ENCODE measurements at regions not wholly inside any gene's neighbourhood (a gene's known extent, or its start where the extent isn't known, plus 50 kb on each side); places are given as distances from the start of the nearest gene placed in this dataset.

DNA sequence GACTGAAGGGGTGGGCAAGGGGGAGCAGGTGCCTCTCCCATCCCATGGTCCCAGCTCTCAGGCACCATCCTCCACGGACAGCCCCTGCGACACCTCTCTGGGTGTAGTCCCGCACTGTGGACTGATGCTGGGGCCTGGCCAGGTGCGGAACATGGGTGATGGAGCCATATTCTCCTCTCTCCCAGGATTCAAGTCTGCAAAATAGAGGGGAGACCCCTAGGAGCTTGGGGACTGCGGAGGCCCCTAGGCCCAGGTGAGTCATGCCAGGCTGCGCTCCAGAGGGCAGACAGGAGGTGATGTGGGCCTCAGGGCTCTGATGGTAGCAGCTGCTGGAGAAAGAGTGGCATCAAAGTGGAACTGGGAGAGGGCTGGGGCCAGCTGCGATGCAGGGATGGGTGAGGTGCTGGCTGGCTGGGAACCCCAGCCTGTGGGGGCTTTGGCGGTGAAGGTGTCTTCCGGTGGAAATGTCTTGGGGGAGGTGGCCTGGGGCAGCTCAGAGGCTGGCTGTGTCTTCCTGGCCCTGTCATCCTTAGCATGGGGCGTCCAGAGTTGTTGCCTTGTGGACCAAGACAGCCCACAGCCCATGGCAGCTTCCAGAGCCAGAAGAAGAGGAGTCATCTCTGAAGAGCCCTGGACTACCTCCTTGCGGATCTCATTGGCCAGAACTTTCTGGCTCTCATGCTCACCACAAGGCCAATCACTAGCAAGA is 149.1 kb downstream of the KIF26A start:
- Mint-ChIP-seq H3K36me3 (ENCODE audit: low read depth) (no peaks in the 10 kb centered on the region), H3K27ac (no peak overlapping the region), H3K9me3 (peaks cover 7% of the 10 kb centered on the region; the same call in 1 of the 3 replicates), H3K4me3 (no peak overlapping the region), H3K27me3 (ENCODE audit: insufficient read depth, low read depth, poor library complexity) (peaks cover 12% of the 10 kb centered on the region), H3K4me1 (peaks cover 29% of the 10 kb centered on the region)
- peaks cover 10% of the 10 kb centered on the region; the same call in 1 of the 2 replicates for H3F3A ChIP-seq (replicated peaks; ENCODE audit: low read depth)
- no peak overlapping the region for H2AFZ ChIP-seq
- no peaks in the 10 kb centered on the region for H3K27me3 ChIP-seq (ENCODE audit: insufficient read depth)
- H3K79me2 ChIP-seq (replicated peaks; ENCODE audit: insufficient read depth), result no peaks in the 10 kb centered on the region
- no peak overlapping the region for H3K4me3 ChIP-seq
- no peak overlapping the region for H3K4me2 ChIP-seq
- H3K4me1 ChIP-seq (ENCODE audit: insufficient read depth), result peaks cover 20% of the 10 kb centered on the region
- H4K20me1 ChIP-seq (replicated peaks; ENCODE audit: insufficient read depth), result no peaks in the 10 kb centered on the region
- DNase-seq (ENCODE audit: low spot score) (no peak), ATAC-seq (no peak)
- TF ChIP-seq ZNF114 (CRISPR knock-in tag; IDR thresholded peaks at IDR 0.05) (no peak), ZNF331 (CRISPR knock-in tag; IDR thresholded peaks at IDR 0.05; ENCODE audit: low read depth) (no peak), STAT1 (IDR thresholded peaks at IDR 0.05; ENCODE audit: unreplicated experiment) (no peak)
- TF ChIP-seq, protein P1, sequence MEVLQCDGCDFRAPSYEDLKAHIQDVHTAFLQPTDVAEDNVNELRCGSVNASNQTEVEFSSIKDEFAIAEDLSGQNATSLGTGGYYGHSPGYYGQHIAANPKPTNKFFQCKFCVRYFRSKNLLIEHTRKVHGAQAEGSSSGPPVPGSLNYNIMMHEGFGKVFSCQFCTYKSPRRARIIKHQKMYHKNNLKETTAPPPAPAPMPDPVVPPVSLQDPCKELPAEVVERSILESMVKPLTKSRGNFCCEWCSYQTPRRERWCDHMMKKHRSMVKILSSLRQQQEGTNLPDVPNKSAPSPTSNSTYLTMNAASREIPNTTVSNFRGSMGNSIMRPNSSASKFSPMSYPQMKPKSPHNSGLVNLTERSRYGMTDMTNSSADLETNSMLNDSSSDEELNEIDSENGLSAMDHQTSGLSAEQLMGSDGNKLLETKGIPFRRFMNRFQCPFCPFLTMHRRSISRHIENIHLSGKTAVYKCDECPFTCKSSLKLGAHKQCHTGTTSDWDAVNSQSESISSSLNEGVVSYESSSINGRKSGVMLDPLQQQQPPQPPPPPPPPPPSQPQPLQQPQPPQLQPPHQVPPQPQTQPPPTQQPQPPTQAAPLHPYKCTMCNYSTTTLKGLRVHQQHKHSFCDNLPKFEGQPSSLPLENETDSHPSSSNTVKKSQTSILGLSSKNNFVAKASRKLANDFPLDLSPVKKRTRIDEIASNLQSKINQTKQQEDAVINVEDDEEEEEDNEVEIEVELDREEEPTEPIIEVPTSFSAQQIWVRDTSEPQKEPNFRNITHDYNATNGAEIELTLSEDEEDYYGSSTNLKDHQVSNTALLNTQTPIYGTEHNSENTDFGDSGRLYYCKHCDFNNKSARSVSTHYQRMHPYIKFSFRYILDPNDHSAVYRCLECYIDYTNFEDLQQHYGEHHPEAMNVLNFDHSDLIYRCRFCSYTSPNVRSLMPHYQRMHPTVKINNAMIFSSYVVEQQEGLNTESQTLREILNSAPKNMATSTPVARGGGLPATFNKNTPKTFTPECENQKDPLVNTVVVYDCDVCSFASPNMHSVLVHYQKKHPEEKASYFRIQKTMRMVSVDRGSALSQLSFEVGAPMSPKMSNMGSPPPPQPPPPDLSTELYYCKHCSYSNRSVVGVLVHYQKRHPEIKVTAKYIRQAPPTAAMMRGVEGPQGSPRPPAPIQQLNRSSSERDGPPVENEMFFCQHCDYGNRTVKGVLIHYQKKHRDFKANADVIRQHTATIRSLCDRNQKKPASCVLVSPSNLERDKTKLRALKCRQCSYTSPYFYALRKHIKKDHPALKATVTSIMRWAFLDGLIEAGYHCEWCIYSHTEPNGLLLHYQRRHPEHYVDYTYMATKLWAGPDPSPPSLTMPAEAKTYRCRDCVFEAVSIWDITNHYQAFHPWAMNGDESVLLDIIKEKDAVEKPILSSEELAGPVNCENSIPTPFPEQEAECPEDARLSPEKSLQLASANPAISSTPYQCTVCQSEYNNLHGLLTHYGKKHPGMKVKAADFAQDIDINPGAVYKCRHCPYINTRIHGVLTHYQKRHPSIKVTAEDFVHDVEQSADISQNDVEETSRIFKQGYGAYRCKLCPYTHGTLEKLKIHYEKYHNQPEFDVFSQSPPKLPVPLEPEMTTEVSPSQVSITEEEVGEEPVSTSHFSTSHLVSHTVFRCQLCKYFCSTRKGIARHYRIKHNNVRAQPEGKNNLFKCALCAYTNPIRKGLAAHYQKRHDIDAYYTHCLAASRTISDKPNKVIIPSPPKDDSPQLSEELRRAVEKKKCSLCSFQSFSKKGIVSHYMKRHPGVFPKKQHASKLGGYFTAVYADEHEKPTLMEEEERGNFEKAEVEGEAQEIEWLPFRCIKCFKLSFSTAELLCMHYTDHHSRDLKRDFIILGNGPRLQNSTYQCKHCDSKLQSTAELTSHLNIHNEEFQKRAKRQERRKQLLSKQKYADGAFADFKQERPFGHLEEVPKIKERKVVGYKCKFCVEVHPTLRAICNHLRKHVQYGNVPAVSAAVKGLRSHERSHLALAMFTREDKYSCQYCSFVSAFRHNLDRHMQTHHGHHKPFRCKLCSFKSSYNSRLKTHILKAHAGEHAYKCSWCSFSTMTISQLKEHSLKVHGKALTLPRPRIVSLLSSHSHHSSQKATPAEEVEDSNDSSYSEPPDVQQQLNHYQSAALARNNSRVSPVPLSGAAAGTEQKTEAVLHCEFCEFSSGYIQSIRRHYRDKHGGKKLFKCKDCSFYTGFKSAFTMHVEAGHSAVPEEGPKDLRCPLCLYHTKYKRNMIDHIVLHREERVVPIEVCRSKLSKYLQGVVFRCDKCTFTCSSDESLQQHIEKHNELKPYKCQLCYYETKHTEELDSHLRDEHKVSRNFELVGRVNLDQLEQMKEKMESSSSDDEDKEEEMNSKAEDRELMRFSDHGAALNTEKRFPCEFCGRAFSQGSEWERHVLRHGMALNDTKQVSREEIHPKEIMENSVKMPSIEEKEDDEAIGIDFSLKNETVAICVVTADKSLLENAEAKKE (CRISPR knock-in tag; IDR thresholded peaks at IDR 0.05), result no peak
- H3K36me3 ChIP-seq (ENCODE audit: insufficient read depth), result no peaks in the 10 kb centered on the region
- no peaks in the 10 kb centered on the region for H3K9me2 ChIP-seq (ENCODE audit: insufficient read depth)
- no peak overlapping the region for H3K27ac ChIP-seq (ENCODE audit: low read depth)

DNA sequence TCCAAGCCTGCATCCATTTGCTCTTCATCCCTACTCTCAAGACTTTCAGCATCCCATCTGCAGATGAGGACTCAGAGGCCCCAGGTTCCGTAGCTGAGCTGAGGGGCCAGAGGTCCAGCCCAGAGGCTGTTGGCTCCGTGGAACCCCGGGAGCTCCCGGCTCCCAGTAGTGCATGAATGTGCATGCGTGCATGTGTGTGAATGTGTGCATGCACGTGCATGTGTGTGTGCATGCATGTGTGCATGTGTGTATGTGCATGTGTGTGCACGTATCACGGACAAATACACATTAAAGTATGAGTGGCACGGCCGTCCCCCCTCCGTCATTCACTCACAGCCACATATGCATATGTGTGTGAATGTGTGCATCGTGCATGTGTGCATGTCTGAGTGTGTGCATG is 149.9 kb downstream of the KIF26A start:
- Mint-ChIP-seq H3K9me3 (peaks cover 7% of the 10 kb centered on the region; the same call in 1 of the 3 replicates), H3K27ac (no peak overlapping the region), H3K4me3 (no peak overlapping the region), H3K4me1 (peaks cover 32% of the 10 kb centered on the region), H3K27me3 (ENCODE audit: insufficient read depth, low read depth, poor library complexity) (peaks cover 11% of the 10 kb centered on the region), H3K36me3 (ENCODE audit: low read depth) (no peaks in the 10 kb centered on the region)
- no peak for DNase-seq (ENCODE audit: low spot score)
- H3K79me2 ChIP-seq (replicated peaks; ENCODE audit: insufficient read depth), result no peaks in the 10 kb centered on the region
- H3K4me2 ChIP-seq, result no peak overlapping the region
- no peaks in the 10 kb centered on the region for H3K9me2 ChIP-seq (ENCODE audit: insufficient read depth)
- no peak overlapping the region for H3K4me3 ChIP-seq
- H3K36me3 ChIP-seq (ENCODE audit: insufficient read depth), result no peaks in the 10 kb centered on the region
- no peak overlapping the region for H2AFZ ChIP-seq
- no peaks in the 10 kb centered on the region for H4K20me1 ChIP-seq (replicated peaks; ENCODE audit: insufficient read depth)
- ATAC-seq, result no peak
- H3K27ac ChIP-seq (ENCODE audit: low read depth), result no peak overlapping the region
- peaks cover 10% of the 10 kb centered on the region; the same call in 1 of the 2 replicates for H3F3A ChIP-seq (replicated peaks; ENCODE audit: low read depth)
- no peaks in the 10 kb centered on the region for H3K27me3 ChIP-seq (ENCODE audit: insufficient read depth)
- H3K4me1 ChIP-seq (ENCODE audit: insufficient read depth), result peaks cover 23% of the 10 kb centered on the region
- TF ChIP-seq ZNF114 (CRISPR knock-in tag; IDR thresholded peaks at IDR 0.05) (no peak), JUNB (IDR thresholded peaks at IDR 0.05; ENCODE audit: unreplicated experiment) (no peak), STAT1 (IDR thresholded peaks at IDR 0.05; ENCODE audit: unreplicated experiment) (no peak), POLR2AphosphoS5 (IDR thresholded peaks at IDR 0.05; ENCODE audit: low read depth) (no peak)
- TF ChIP-seq, protein P1 (CRISPR knock-in tag; IDR thresholded peaks at IDR 0.05), result no peak

All from GM23338 (cell line).